GM21737 (cell line): ENCODE measurements at regions not wholly inside any gene's neighbourhood (a gene's known extent, or its start where the extent isn't known, plus 50 kb on each side); places are given as distances from the start of the nearest gene placed in this dataset.
A peak's percentile ranks its signal among the peaks of the same experiment; 100 is the strongest.
"Not testable (repeated sequence)": the region's sequence is repeated elsewhere in the genome, so short reads cannot be mapped to it uniquely, and the experiment has no call there.

Experiments
- ATAC-seq: cut with Tn5 transposase; IDR thresholded peaks from one replicate; pipeline ENCODE4 v1.9.1; 2021; ENCODE audit warnings: mild to moderate bottlenecking, moderate library complexity; ENCODE audit not compliant: unreplicated experiment

- no peak for ATAC-seq
Measured at GRCh38 chr11:34001557-34002064, 49.9 kb upstream of the CAPRIN1 start.

DNA sequence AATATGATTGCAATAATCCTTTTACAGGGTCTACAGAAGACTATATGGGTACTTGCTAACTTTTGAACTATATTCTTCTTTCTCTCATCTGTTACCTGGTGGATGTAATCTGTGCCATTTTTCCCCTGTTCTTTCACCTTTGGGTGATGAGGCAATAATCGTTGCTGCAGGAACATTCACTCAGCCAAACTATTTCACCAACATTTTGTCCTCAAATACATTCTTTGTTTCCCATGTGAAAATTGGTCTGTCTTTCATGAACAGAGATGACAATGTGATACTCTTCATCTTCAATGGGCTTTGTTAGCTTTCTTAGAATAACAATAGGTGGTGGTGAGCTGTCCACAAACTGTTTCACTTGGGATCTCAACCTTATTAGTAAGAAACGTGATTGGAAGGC is 52.1 kb upstream of the CAPRIN1 start:
- ATAC-seq: no peak

GRCh38 chr11:33997584-33998251 is 53.8 kb upstream of the CAPRIN1 start:
- ATAC-seq: no peak

DNA sequence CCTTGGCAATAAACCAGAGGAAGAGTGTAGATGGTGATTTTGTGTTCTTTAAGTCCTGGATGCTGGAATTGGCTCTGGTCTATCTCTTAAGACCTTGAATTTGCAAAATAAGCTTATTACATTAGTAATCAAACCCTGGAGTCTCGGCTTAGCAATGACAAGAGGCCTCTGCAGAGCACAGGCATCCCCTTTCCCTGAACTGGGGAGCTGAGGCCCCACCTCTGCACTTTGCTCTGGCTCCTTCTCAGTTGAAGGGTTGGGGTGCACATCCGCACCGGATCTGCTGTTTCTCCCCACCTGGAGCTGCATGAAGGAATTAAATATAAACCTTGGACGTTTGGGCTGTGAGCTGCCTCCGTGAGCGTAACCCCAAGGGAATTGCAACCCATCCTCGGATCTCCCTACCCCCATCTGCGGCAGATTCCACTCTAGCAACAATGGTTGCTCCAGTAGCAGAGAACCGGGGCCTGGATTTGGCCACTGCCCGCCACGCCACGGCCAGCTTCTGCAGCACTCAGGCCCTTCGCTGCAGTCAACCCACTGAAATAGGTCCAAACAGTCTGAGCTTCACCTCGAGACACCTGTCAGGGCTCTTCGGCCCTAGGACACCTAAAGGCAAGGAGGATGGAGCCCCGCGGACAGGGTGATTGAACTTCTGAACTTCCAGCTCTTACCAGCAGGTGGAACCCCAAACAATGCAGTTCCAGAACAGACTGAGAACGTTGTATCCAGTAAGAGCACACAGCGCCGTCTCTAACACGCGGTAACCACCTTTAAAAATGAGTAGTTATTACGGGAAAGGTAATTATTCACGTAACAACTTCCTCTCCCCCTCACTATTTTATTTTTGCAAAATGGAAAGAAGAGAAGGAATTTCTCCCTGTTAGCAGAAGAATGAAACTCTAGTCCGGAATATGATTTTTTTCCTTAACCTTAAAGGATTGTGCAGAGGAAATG is 54.8 kb upstream of the CAPRIN1 start:
- peak; percentile 60 for ATAC-seq

DNA sequence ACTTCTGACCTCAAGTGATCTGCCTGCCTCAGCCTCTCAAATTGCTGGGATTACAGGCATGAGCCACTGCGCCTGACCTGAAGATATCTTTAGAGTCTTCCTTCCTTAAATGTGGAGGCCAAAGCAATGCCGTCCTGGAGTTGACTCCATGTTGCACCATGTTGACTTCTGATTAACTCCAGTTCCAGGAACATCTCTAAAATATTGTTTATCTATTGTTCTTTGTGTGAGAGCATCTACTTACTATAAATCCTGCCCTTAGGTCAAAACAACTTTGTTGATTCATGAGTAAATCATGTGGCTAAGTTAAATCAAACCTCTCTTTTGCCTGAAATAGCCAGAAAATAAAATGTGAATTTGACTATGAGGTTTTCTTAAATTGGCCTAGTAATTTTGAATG is 56.6 kb upstream of the CAPRIN1 start:
- no peak for ATAC-seq

DNA sequence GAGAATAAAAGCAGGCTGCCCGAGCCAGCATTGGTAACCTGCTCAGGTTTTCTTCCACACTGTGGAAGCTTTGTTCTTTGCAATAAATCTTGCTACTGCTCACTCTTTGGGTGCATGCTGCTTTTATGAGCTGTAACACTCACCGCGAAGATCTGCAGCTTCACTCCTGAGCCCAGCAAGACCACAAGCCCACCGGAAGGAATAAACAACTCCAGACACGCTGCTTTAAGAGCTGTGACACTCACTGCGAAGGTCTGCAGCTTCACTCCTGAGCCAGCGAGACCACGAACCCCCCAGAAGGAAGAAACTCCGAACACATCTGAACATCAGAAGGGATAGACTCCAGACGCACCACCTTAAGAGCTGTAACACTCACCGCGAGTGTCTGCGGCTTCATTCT is 60.4 kb upstream of the CAPRIN1 start:
- not testable (repeated sequence) for ATAC-seq

GRCh38 chr11:33990131-33990530 is 61.4 kb upstream of the CAPRIN1 start:
- ATAC-seq: not testable (repeated sequence)

DNA sequence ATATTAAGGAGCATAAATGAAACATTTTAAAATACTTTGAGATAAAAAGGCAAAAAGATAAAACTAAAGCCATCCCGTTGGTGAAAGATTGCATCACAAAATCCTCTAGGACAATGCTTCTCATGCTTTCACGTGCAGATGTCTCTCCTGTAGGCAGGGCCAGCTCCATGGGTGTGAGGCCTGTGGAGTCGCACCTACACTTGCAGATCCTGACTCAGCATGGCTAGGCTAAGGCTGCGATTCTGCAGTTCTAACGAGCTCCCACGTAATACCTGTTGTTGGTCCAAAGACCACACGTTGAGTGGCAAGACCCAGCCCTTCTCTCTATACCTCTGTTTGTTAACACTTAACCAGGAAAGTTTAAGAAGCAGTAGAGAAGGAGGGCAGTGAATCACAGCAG is 62.1 kb upstream of the CAPRIN1 start:
- ATAC-seq: no peak

- no peak for ATAC-seq
Measured at GRCh38 chr11:33988586-33989370, 62.8 kb upstream of the CAPRIN1 start.

- ATAC-seq: no peak
Measured at GRCh38 chr11:33987975-33988580, 63.5 kb upstream of the CAPRIN1 start.

GRCh38 chr11:33987545-33987944 is 64.0 kb upstream of the CAPRIN1 start:
- no peak for ATAC-seq

DNA sequence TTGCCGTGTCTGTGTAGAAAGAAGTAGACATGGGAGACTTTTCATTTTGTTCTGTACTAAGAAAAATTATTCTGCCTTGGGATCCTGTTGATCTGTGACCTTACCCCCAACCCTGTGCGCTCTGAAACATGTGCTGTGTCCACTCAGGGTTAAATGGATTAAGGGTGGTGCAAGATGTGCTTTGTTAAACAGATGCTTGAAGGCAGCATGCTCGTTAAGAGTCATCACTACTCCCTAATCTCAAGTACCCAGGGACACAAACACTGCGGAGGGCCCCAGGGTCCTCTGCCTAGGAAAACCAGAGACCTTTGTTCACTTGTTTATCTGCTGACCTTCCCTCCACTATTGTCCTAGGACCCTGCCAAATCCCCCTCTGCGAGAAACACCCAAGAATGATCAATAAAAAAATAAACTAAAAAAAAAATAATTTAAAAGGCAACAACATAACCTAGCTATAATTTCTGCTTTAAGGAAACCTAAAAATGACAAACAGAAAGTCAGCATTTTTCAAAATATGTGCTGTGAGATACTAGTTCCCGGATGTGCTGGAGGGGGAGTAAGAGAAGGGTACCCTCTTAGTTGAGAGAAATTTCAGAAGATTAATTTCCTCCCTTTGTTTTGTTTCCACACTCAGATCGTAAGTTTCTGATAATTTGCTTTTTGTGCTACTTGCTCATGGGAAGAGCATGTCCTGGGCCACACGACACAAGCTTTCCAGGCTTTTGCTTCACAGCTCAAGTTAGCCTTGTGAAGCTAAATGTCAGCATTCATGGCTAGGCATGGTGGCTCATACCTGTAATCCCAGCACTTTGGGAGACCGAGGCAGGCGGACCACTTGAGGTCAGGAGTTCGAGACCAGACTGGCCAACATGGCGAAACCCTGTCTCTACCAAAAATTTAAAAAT is 64.7 kb upstream of the CAPRIN1 start:
- not testable (repeated sequence) for ATAC-seq

GRCh38 chr11:33984682-33985389 is 66.7 kb upstream of the CAPRIN1 start:
- ATAC-seq: no peak

DNA sequence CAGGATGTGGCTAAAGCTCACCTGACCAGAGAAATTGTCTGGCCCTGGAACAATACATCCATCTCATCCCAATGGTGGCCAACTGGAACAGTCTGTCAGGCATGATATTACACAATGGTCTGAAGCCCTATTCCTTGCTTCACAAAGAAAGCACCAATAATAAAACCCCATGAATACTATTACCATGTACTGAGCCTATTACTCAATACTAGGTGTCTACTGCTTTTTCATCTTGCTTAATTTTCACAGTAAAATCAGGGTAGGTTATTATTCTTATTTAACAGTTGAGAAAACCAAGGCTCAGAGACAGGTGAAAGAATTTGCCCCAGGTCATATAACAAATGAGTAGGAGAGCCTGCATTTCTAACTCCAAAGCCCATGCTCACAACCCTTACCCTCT is 68.9 kb upstream of the CAPRIN1 start:
- ATAC-seq: no peak

DNA sequence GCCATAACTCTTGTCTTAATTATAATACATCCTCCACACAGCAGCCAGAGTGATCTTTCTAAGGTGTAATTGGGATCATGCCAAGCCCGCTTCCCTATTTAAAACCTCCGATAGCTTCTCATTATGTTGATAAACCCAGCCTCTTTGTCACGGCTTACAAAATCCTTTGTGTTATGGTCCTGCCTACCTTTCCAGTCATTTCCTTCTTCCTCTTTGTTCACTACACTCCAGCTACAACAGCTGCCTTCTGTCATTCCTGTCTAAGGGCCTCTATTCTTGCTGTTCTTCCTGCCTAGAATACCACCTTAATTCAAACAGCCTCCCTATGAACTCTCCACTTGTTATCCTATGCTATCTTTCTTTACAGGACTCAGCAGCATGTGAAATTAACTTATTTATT is 70.6 kb upstream of the CAPRIN1 start:
- ATAC-seq: no peak

DNA sequence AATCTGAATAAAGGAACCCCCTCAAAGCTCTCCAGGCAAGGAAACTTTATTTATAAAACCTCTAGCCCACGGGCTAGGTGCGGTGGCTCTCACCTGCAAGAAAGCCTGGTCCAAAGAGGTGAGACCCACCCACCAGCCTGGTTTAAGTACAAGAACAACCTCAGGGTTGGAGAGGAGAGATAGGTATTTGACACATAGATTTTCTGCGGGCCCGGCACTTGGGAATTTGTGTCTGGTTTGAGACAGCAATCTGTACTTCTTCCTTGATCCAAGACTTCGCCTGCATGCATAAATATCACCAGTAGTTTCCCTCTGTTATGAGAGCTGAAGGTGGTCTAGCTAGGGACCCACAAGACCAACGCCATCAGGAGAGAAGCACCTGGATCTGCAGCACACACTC is 73.2 kb upstream of the CAPRIN1 start:
- ATAC-seq: no peak

DNA sequence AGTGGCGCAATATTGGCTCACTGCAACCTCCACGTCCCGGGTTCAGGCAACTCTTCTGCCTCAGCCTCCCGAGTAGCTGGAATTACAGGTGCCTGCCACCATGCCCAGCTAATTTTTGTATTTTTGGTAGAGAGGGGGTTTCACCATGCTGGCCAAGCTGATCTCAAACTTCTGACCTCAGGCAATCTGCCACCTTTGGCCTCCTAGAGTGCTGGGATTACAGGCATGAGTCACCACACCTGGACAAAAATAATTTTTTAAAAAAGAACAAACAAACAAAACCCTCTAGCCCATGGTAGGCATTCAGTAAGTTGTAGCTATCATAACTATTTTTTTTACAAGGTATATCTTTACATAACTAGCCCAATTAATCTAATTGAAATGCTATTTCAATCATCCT is 73.9 kb upstream of the CAPRIN1 start:
- no peak for ATAC-seq

DNA sequence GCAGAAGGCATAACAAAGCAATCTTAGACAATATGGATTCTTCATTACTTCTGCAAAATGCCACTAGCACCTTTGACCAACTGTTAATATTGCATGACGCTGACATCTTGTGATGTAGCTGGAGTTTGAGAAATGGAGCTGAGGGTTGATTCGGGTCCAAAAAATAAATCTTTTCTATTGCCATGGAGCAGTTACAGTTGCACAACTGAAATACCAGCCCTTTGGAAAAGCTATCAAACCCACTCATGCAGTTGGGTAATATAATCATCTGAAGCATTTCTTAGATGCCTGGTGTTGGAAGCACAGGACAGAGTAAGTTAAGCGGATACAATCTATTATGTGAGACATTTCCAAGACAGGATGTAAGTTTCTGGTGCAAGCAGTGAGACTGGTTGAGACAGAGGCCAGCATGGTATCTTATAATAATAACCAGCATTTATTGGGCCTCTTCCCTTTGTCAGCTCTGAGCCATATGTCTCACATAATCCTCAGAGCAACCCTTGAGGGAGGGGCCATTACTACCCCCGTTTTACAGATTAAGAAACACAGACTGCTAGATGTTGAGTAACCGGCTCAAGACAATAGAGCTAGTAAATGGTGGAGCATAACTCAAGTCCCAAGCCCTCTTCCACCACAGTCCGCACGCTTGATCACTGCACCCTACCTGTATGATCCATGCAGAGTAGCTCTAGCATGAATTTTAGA is 74.9 kb upstream of the CAPRIN1 start:
- ATAC-seq: no peak

DNA sequence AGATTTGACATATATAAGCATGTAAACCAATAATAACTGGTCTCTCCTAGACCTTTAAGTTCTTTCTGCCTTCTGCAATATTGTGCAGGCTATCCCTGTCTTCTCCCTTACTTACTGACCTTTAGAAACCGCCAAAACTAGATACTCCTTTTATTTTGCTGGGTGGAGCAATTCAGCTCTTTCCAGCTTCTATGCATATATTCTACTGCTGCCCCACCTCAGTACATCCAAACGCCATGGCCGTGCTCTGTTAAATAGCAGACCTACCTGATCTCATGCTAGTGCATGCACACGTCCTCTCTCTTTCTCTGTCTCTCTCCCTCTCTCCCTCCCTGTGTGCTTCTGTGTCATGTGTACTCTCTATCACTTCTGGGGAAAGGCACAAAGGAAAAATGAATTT is 76.7 kb upstream of the CAPRIN1 start:
- ATAC-seq: no peak
